Endothelial cell (in vitro differentiated cells): ENCODE measurements at regions not wholly inside any gene's neighbourhood (a gene's known extent, or its start where the extent isn't known, plus 50 kb on each side); places are given as distances from the start of the nearest gene placed in this dataset.

Experiments
- DNase-seq: peaks from one replicate; pipeline ENCODE4 v3.0.0; 2021; ENCODE audit warnings: low spot score
- H3K27ac Mint-ChIP-seq: one replicate; pipeline ENCODE4 v1.8.0; 2021; ENCODE audit warnings: mixed read lengths, inconsistent platforms; ENCODE audit not compliant: unreplicated experiment
- H3K27me3 Mint-ChIP-seq: one replicate; pipeline ENCODE4 v1.8.0; 2021; ENCODE audit warnings: mild to moderate bottlenecking, moderate library complexity, mixed read lengths, inconsistent platforms; ENCODE audit not compliant: unreplicated experiment
- H3K36me3 Mint-ChIP-seq: one replicate; pipeline ENCODE4 v1.8.0; 2021; ENCODE audit warnings: mild to moderate bottlenecking, low read depth, mixed read lengths, inconsistent platforms; ENCODE audit not compliant: unreplicated experiment
- H3K4me1 Mint-ChIP-seq: one replicate; pipeline ENCODE4 v1.8.0; 2021; ENCODE audit warnings: mild to moderate bottlenecking, mixed read lengths, inconsistent platforms; ENCODE audit not compliant: unreplicated experiment
- H3K4me3 Mint-ChIP-seq: one replicate; pipeline ENCODE4 v1.8.0; 2021; ENCODE audit warnings: mild to moderate bottlenecking, mixed read lengths, inconsistent platforms; ENCODE audit not compliant: unreplicated experiment
- H3K9me3 Mint-ChIP-seq: one replicate; pipeline ENCODE4 v1.8.0; 2021; ENCODE audit warnings: mixed read lengths, inconsistent platforms; ENCODE audit not compliant: unreplicated experiment
- TF ChIP-seq, protein P1 (sequence below): fragments of 200-600 bp; sonication (generic); IDR thresholded peaks from one replicate; pipeline ENCODE4 v1.5.0; 2021; ENCODE audit warnings: antibody characterized with exemption; ENCODE audit not compliant: unreplicated experiment

- Mint-ChIP-seq H3K36me3 (no peaks in the 10 kb centered on the region), H3K4me1 (peaks cover 8% of the 10 kb centered on the region), H3K9me3 (no peaks in the 10 kb centered on the region), H3K27me3 (no peaks in the 10 kb centered on the region), H3K27ac (no peak overlapping the region), H3K4me3 (no peak overlapping the region)
- TF ChIP-seq, protein P1, sequence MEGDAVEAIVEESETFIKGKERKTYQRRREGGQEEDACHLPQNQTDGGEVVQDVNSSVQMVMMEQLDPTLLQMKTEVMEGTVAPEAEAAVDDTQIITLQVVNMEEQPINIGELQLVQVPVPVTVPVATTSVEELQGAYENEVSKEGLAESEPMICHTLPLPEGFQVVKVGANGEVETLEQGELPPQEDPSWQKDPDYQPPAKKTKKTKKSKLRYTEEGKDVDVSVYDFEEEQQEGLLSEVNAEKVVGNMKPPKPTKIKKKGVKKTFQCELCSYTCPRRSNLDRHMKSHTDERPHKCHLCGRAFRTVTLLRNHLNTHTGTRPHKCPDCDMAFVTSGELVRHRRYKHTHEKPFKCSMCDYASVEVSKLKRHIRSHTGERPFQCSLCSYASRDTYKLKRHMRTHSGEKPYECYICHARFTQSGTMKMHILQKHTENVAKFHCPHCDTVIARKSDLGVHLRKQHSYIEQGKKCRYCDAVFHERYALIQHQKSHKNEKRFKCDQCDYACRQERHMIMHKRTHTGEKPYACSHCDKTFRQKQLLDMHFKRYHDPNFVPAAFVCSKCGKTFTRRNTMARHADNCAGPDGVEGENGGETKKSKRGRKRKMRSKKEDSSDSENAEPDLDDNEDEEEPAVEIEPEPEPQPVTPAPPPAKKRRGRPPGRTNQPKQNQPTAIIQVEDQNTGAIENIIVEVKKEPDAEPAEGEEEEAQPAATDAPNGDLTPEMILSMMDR: no peak
- DNase-seq: no peak
These were observed 212.9 kb upstream of the HMGA2 start for GRCh38 chr12:65611396-65611795.

- no peak overlapping the region for H3K27ac Mint-ChIP-seq
- no peak overlapping the region for H3K4me3 Mint-ChIP-seq
- H3K9me3 Mint-ChIP-seq: no peaks in the 10 kb centered on the region
- no peak for DNase-seq
- TF ChIP-seq, protein P1: no peak
- no peaks in the 10 kb centered on the region for H3K27me3 Mint-ChIP-seq
- H3K36me3 Mint-ChIP-seq: no peaks in the 10 kb centered on the region
- H3K4me1 Mint-ChIP-seq: peaks cover 6% of the 10 kb centered on the region
These were observed 211.8 kb upstream of the HMGA2 start for GRCh38 chr12:65612440-65612839.

DNA sequence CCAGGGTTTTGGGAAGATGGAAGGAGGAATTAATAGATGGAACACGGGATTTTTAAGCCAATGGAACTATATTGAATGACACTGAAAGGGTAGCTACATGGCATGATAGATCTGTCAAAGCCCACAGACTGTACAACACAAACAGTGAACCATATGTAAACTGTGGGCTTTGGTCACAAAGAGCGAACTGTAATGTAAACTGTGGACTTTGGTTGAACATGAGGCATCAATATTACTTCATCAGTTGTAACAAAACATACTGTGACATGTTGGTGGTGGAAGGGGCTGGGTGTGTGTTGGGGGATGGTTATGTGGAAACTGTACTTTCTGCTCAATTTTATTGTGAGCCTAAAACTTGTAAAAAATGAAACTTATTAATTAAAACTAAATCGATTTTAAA, 210.6 kb upstream of the HMGA2 start:
- Mint-ChIP-seq H3K4me1 (peaks cover 6% of the 10 kb centered on the region), H3K36me3 (no peaks in the 10 kb centered on the region), H3K27me3 (no peaks in the 10 kb centered on the region), H3K4me3 (no peak overlapping the region), H3K27ac (no peak overlapping the region), H3K9me3 (no peaks in the 10 kb centered on the region)
- DNase-seq: no peak
- TF ChIP-seq, protein P1: no peak

DNA sequence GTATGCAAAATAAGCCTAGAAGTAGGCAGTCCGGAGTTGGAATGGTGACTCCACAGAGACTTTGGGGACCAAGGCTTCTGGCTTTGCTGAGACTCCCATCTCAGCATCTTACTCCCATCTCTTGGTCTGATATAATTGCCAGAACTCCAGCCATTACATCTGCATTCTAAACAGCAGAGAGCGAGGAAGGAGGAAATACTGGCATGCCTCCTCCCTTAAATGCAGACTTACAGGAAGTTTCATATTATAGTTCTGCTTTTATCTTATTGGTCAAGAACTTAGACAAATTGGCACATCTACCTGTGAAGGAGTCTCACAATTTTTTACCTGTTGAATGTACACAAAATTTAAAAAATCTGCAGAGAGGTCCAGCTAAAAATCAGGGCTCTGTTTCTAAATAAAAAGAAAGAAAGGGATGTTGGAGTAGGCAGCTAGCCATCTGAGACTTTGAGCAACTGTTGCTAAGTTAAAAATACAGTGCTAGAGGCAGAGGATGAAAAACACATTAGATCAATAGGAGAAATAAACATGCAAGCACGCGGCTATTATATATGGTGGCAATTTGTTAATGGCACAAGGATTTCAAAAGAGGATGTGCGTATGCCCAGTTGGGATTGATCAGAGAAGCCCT, 209.9 kb upstream of the HMGA2 start:
- H3K4me3 Mint-ChIP-seq: no peak overlapping the region
- H3K27ac Mint-ChIP-seq: no peak overlapping the region
- peaks cover 6% of the 10 kb centered on the region for H3K4me1 Mint-ChIP-seq
- TF ChIP-seq, protein P1: no peak
- no peaks in the 10 kb centered on the region for H3K9me3 Mint-ChIP-seq
- H3K36me3 Mint-ChIP-seq: no peaks in the 10 kb centered on the region
- DNase-seq: no peak
- no peaks in the 10 kb centered on the region for H3K27me3 Mint-ChIP-seq

DNA sequence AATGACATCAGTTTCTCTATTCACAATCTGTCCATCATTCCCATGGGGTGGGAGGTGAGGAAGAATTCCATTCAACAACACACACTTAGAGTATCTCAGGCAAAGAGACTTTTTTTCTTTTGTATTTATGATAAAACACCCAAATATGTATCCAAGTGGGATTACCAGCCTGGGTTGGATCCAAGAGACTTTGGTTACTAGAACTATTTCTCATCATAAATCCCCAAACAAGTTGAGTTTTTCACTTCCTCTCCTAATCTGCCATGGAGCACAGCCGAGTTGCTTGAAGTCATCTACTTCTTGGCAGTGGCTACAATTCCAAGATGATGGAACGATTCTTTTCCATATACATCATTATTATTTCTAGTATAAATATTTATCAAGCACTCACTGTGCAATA, 209.2 kb upstream of the HMGA2 start:
- no peak for DNase-seq
- Mint-ChIP-seq H3K4me3 (no peak overlapping the region), H3K27me3 (no peaks in the 10 kb centered on the region), H3K27ac (no peak overlapping the region), H3K36me3 (no peaks in the 10 kb centered on the region), H3K9me3 (no peaks in the 10 kb centered on the region), H3K4me1 (peaks cover 6% of the 10 kb centered on the region)
- TF ChIP-seq, protein P1: no peak
